PC-3 (cell line): ENCODE measurements at regions not wholly inside any gene's neighbourhood (a gene's known extent, or its start where the extent isn't known, plus 50 kb on each side); places are given as distances from the start of the nearest gene placed in this dataset.

ENCODE experiments used
- ATAC-seq: fragments of 200-7000 bp; cut with Tn5 transposase; 2 replicates; pipeline ENCODE4 v1.9.1; 2020; ENCODE audit warnings: mild to moderate bottlenecking, moderate library complexity
- BruUV-seq: library from RNA; stranded (reverse); fragments of 400-500 nt; replicated peaks from 2 replicates; lab custom pipeline; 2021; lab: Mats Ljungman, UMichigan
- CTCF ChIA-PET: fragments of 300-600 bp; sonication (Branson Sonifier 250); formaldehyde crosslinking; loops from one replicate; lab custom pipeline; 2022; ENCODE audit warnings: antibody characterized with exemption; lab: Charles Lee
- POLR2A ChIA-PET: fragments of 300-600 bp; sonication (Branson Sonifier 250); formaldehyde crosslinking; loops from one replicate; lab custom pipeline; 2022; ENCODE audit warnings: antibody characterized with exemption; ENCODE audit not compliant: unreplicated experiment; lab: Charles Lee
- DNase-seq: peaks from one replicate; pipeline ENCODE4 v3.0.0-alpha.2; 2015
- H2AFZ ChIP-seq: fragments of 300-600 bp; sonication (generic); 2 replicates; pipeline ENCODE4 v1.6.0; 2016; ENCODE audit warnings: antibody characterized with exemption, low read length
- H3F3A ChIP-seq: fragments of 300-600 bp; sonication (generic); one replicate; pipeline ENCODE4 v1.6.0; 2017; ENCODE audit warnings: antibody characterized with exemption, low read length, control low read depth, mild to moderate bottlenecking; ENCODE audit not compliant: unreplicated experiment
- H3K27ac ChIP-seq: fragments of 300-600 bp; sonication (generic); 2 replicates; pipeline ENCODE4 v1.5.1; 2016; ENCODE audit warnings: mild to moderate bottlenecking, low read length
- H3K27me3 ChIP-seq: fragments of 300-600 bp; sonication (generic); 2 replicates; pipeline ENCODE4 v1.6.1; 2016; ENCODE audit warnings: low read length, mixed read lengths
- H3K36me3 ChIP-seq: fragments of 300-600 bp; sonication (generic); 2 replicates; pipeline ENCODE4 v1.6.1; 2016; ENCODE audit warnings: low read depth, mixed run types, low read length, mixed read lengths
- H3K4me1 ChIP-seq: fragments of 300-600 bp; sonication (generic); 2 replicates; pipeline ENCODE4 v1.5.1; 2016; ENCODE audit warnings: low read length; ENCODE audit not compliant: insufficient read depth
- H3K4me2 ChIP-seq: fragments of 300-600 bp; sonication (generic); 2 replicates; pipeline ENCODE4 v1.6.0; 2016; ENCODE audit warnings: low read length
- H3K4me3 ChIP-seq: fragments of 300-600 bp; sonication (generic); 2 replicates; pipeline ENCODE4 v1.5.1; 2016; ENCODE audit warnings: mild to moderate bottlenecking, low read length, mixed read lengths
- H3K79me2 ChIP-seq: fragments of 300-600 bp; sonication (generic); 2 replicates; pipeline ENCODE4 v1.6.1; 2017; ENCODE audit warnings: low read length, mixed read lengths
- H3K9ac ChIP-seq: fragments of 300-600 bp; sonication (generic); 2 replicates; pipeline ENCODE4 v1.6.0; 2016; ENCODE audit warnings: mild to moderate bottlenecking, low read length
- H3K9me2 ChIP-seq: fragments of 300-600 bp; sonication (generic); replicated peaks from 2 replicates; pipeline ENCODE4 v1.6.1; 2016; ENCODE audit warnings: mixed run types, low read length, mixed read lengths
- H3K9me3 ChIP-seq: fragments of 300-600 bp; sonication (generic); 2 replicates; pipeline ENCODE4 v1.6.1; 2016; ENCODE audit warnings: low read length, mixed read lengths
- H4K20me1 ChIP-seq: fragments of 300-600 bp; sonication (generic); 2 replicates; pipeline ENCODE4 v1.6.1; 2016; ENCODE audit warnings: low read length, mixed read lengths
- EZH2 ChIP-seq: fragments of 300-600 bp; sonication (generic); IDR thresholded peaks from one replicate; pipeline ENCODE4 v1.6.1; 2017; ENCODE audit warnings: antibody characterized with exemption, mild to moderate bottlenecking, low read length; ENCODE audit not compliant: unreplicated experiment
- EZH2phosphoT487 ChIP-seq: fragments of 300-600 bp; sonication (generic); IDR thresholded peaks from 2 replicates; pipeline ENCODE4 v1.6.1; 2018; ENCODE audit warnings: mild to moderate bottlenecking, antibody characterized with exemption, low read length, borderline replicate concordance
- intact Hi-C: fragments of 100-400 bp; cut with micrococcal nuclease; formaldehyde crosslinking; loops from 2 replicates; pipeline ENCODE4 v1.9.0; 2023
- TF ChIP-seq, protein P1 (sequence below): fragments of 300-600 bp; sonication (generic); conservative IDR thresholded peaks from 2 replicates; pipeline ENCODE4 v1.5.1; 2017; ENCODE audit warnings: antibody characterized with exemption, low read depth, mild to moderate bottlenecking, low read length

DNA sequence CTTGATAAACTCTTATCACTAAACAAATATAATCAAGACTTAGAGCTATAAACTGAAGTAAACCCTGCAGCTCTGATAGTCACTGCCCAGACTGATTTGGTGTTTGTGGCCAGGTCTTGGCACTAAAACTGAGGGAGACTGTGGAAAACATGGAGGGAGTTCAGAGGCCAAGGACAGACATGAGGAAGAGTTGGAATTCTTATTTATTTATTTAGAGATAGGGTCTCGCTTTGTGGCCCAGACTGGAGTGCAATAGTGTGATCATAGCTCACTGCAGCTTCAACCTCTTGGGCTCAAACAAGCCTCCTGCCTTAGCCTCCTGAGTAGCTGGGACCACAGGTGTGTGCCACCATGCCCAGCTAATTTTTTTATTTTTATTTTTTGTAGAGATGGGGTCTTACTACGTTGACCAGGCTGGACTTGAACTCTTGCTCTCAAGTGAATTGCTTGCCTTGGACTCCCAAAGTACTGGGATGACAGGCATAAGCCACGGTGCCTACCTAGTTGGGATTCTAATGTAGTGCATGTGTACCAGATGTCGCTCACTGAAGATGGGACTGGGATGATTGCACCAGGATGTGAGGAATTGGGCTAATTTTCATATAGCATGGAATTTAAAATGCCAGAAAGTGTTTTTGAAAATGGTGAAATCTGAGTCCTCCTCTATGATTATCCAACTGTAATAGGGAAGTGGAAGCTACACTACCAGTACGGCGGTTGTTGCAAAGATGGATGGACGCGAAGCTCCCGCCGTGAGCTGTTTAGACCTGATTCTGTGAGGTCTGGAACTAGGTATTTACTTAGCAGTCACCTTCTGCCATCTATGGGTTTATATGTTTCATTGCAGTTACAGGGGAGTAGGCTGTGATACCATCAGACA, 52.7 kb upstream of the CTLA4 start:
- ChIA-PET CTCF (interaction anchor here (0.6 to 1.2 kb wide), 7 partner anchors 95 to 1232 kb away, joined by 3 to 8 read pairs (median 4); no protein-coding TSS in a partner anchor), POLR2A (interaction anchor here (0.6 kb wide), 1 partner anchor 641 kb away, joined by 3 read pairs; no protein-coding TSS in a partner anchor)
- peak overlapping the region; percentile 87 for H2AFZ ChIP-seq
- peaks cover 28% of the 10 kb centered on the region for H3K4me1 ChIP-seq
- no peaks in the 10 kb centered on the region for H3K79me2 ChIP-seq
- TF ChIP-seq, protein P1, sequence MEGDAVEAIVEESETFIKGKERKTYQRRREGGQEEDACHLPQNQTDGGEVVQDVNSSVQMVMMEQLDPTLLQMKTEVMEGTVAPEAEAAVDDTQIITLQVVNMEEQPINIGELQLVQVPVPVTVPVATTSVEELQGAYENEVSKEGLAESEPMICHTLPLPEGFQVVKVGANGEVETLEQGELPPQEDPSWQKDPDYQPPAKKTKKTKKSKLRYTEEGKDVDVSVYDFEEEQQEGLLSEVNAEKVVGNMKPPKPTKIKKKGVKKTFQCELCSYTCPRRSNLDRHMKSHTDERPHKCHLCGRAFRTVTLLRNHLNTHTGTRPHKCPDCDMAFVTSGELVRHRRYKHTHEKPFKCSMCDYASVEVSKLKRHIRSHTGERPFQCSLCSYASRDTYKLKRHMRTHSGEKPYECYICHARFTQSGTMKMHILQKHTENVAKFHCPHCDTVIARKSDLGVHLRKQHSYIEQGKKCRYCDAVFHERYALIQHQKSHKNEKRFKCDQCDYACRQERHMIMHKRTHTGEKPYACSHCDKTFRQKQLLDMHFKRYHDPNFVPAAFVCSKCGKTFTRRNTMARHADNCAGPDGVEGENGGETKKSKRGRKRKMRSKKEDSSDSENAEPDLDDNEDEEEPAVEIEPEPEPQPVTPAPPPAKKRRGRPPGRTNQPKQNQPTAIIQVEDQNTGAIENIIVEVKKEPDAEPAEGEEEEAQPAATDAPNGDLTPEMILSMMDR, result peak; percentile 84
- no peak for TF ChIP-seq EZH2phosphoT487
- BruUV-seq, result no TSS peak
- H4K20me1 ChIP-seq, result no peaks in the 10 kb centered on the region
- intact Hi-C loops, result loop anchor here (1.0 to 5.0 kb wide), 6 partner anchors 32 to 1243 kb away; no protein-coding TSS in a partner anchor
- no peaks in the 10 kb centered on the region for H3K9me3 ChIP-seq
- no peak overlapping the region for H3K27ac ChIP-seq
- H3K4me3 ChIP-seq, result peak overlapping the region; percentile 58; the same call in 1 of the 2 replicates
- no peaks in the 10 kb centered on the region for H3K36me3 ChIP-seq
- H3K27me3 ChIP-seq, result no peaks in the 10 kb centered on the region
- no peaks in the 10 kb centered on the region for H3F3A ChIP-seq
- H3K9ac ChIP-seq, result no peak overlapping the region
- peak; percentile 77 for DNase-seq
- peak; percentile 64 for ATAC-seq
- peak overlapping the region; percentile 88 for H3K4me2 ChIP-seq
- H3K9me2 ChIP-seq, result no peaks in the 10 kb centered on the region

DNA sequence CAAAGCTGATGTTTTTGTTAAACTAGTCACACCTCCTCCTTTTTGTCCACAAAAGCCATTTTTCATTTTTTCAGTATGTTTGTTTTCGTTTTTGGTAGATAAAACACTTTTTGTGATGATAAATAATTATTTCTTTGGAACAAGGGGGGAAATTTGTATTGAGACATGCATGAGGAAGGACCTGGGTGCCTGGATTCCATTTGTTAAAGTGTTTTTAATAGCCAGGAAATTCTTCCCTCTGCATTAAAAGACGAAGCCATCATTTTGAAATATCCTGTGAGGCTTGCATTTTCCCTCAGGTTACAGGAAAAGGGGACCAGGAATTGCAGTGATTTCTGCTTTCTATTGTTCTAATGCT, 52.1 kb upstream of the CTLA4 start:
- Histone ChIP-seq H3K4me2 (peak overlapping the region; percentile 88), H3K79me2 (no peaks in the 10 kb centered on the region), H4K20me1 (no peaks in the 10 kb centered on the region), H3K27ac (no peak overlapping the region), H3K27me3 (no peaks in the 10 kb centered on the region), H3K4me3 (no peak overlapping the region), H3K36me3 (no peaks in the 10 kb centered on the region), H3K9me3 (no peaks in the 10 kb centered on the region), H3K9me2 (no peaks in the 10 kb centered on the region), H3F3A (no peaks in the 10 kb centered on the region), H3K4me1 (peaks cover 28% of the 10 kb centered on the region), H2AFZ (peak overlapping the region; percentile 87), H3K9ac (no peak overlapping the region)
- no peak for TF ChIP-seq EZH2phosphoT487
- TF ChIP-seq, protein P1, result no peak; the same call in 1 of the 2 replicates
- no peak for TF ChIP-seq EZH2
- BruUV-seq, result no TSS peak
- ATAC-seq (no peak), DNase-seq (no peak)
- intact Hi-C loops, result loop anchor here (1.0 to 5.0 kb wide), 5 partner anchors 33 to 1243 kb away; no protein-coding TSS in a partner anchor
- ChIA-PET POLR2A (no interaction called here), CTCF (interaction anchor here (0.6 to 1.2 kb wide), 3 partner anchors 166 to 681 kb away, joined by 3 to 8 read pairs (median 4); no protein-coding TSS in a partner anchor)

DNA sequence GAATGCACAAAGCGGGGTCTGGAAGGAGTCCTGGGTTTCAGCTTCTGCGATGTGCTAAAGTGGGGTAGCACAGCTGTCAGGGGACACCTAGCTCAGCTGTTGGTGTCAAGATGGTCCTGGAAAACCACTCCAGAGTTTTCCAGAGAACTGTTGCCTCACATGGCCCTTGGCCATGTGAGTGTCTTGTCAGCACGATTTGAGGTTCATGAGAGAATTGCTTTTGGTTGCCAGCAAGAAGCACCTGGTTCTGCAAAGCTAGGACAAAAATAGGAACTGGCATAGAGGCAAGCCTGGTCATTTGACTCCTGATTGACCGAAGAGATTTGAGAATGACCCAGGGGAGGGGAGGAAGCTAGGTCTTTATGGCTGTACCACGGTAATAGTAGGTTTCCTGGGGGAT, 50.4 kb upstream of the CTLA4 start:
- no peaks in the 10 kb centered on the region for H3K9me3 ChIP-seq
- intact Hi-C loops, result loop anchor here (5.0 kb wide), 1 partner anchor 1245 kb away; no protein-coding TSS in a partner anchor
- no peak overlapping the region for H3K9ac ChIP-seq
- no peaks in the 10 kb centered on the region for H4K20me1 ChIP-seq
- no peaks in the 10 kb centered on the region for H3K79me2 ChIP-seq
- H3K4me1 ChIP-seq, result peaks cover 13% of the 10 kb centered on the region
- no peaks in the 10 kb centered on the region for H3K27me3 ChIP-seq
- no TSS peak for BruUV-seq
- no peak overlapping the region for H3K4me2 ChIP-seq
- no peaks in the 10 kb centered on the region for H3K9me2 ChIP-seq
- H3K36me3 ChIP-seq, result no peaks in the 10 kb centered on the region
- CTCF ChIA-PET, result no interaction called here
- POLR2A ChIA-PET, result no interaction called here
- DNase-seq (no peak), ATAC-seq (no peak)
- no peak overlapping the region for H3K4me3 ChIP-seq
- H2AFZ ChIP-seq, result no peak overlapping the region
- no peak overlapping the region for H3K27ac ChIP-seq
- H3F3A ChIP-seq, result no peaks in the 10 kb centered on the region
- TF ChIP-seq, protein P1, result no peak
- TF ChIP-seq EZH2 (no peak), EZH2phosphoT487 (no peak)
